GM21723 (cell line): ENCODE measurements at regions not wholly inside any gene's neighbourhood (a gene's known extent, or its start where the extent isn't known, plus 50 kb on each side); places are given as distances from the start of the nearest gene placed in this dataset.
"Not testable (repeated sequence)": the region's sequence is repeated elsewhere in the genome, so short reads cannot be mapped to it uniquely, and the experiment has no call there.

Experiments used
- ATAC-seq: cut with Tn5 transposase; IDR thresholded peaks from one replicate; pipeline ENCODE4 v1.9.1; 2021; ENCODE audit warnings: mild to moderate bottlenecking, moderate library complexity; ENCODE audit not compliant: unreplicated experiment

- ATAC-seq, result no peak
These were observed 337.2 kb downstream of the HACE1 start for GRCh38 chr6:104522533-104522932.

GRCh38 chr6:104521176-104521575 lies 338.5 kb downstream of the HACE1 start:
- ATAC-seq, result no peak

GRCh38 chr6:104519566-104519965 lies 340.2 kb downstream of the HACE1 start:
- ATAC-seq, result no peak

GRCh38 chr6:104509355-104509754 lies 350.4 kb downstream of the HACE1 start:
- no peak for ATAC-seq

GRCh38 chr6:104506429-104506828 lies 353.3 kb downstream of the HACE1 start:
- ATAC-seq, result no peak

GRCh38 chr6:104505838-104506237 lies 353.9 kb downstream of the HACE1 start:
- ATAC-seq, result no peak

- ATAC-seq, result no peak
These were observed 359.5 kb downstream of the HACE1 start for GRCh38 chr6:104500265-104500664.

- ATAC-seq, result no peak
These were observed 373.7 kb downstream of the HACE1 start for GRCh38 chr6:104486035-104486434.

- ATAC-seq, result no peak
These were observed 375.1 kb downstream of the HACE1 start for GRCh38 chr6:104484626-104485025.

GRCh38 chr6:104484191-104484590 lies 375.5 kb downstream of the HACE1 start:
- ATAC-seq, result no peak

GRCh38 chr6:104483225-104483834 lies 376.4 kb downstream of the HACE1 start:
- no peak for ATAC-seq

GRCh38 chr6:104477569-104477968 lies 382.1 kb downstream of the HACE1 start:
- no peak for ATAC-seq

GRCh38 chr6:104473021-104473429 lies 386.7 kb downstream of the HACE1 start:
- ATAC-seq, result no peak

- ATAC-seq, result no peak
These were observed 387.5 kb downstream of the HACE1 start for GRCh38 chr6:104472021-104472901.

GRCh38 chr6:104466306-104466705 lies 393.4 kb downstream of the HACE1 start:
- ATAC-seq, result no peak

- no peak for ATAC-seq
These were observed 396.7 kb downstream of the HACE1 start for GRCh38 chr6:104462811-104463599.

GRCh38 chr6:104460738-104461483 lies 398.8 kb downstream of the HACE1 start:
- no peak for ATAC-seq

GRCh38 chr6:104459543-104459942 lies 400.2 kb downstream of the HACE1 start:
- peak; percentile 72 for ATAC-seq

GRCh38 chr6:104449918-104450317 lies 409.8 kb downstream of the HACE1 start:
- ATAC-seq, result no peak

GRCh38 chr6:104446101-104447080 lies 413.3 kb downstream of the HACE1 start:
- not testable (repeated sequence) for ATAC-seq
